Stimulated activated naive CD8-positive, alpha-beta T cell treated with anti-CD3 and anti-CD28 coated beads, Interleukin-15, amount 100 ng/mL, for 72 hours (primary cell): ENCODE measurements at regions not wholly inside any gene's neighbourhood (a gene's known extent, or its start where the extent isn't known, plus 50 kb on each side); places are given as distances from the start of the nearest gene placed in this dataset.
A peak's percentile ranks its signal among the peaks of the same experiment; 100 is the strongest.

Source experiments
- ATAC-seq: fragments of 150-1000 bp; cut with Tn5 transposase; 2 replicates; pipeline ENCODE4 v1.10.0; 2021; ENCODE audit warnings: mild to moderate bottlenecking, moderate library complexity
- DNase-seq, 2 donors: peaks; one replicate each; pipeline ENCODE4 v3.0.0; 2021 to 2022
- H3K27ac Mint-ChIP-seq, 2 donors: one replicate each; pipeline ENCODE4 v1.8.0; 2022; ENCODE audit warnings: mild to moderate bottlenecking in 2 of 2, mixed read lengths in 2 of 2, moderate library complexity in 2 of 2
- H3K27me3 Mint-ChIP-seq: one replicate; pipeline ENCODE4 v1.8.0; 2022; ENCODE audit warnings: mixed read lengths
- H3K4me1 Mint-ChIP-seq: one replicate; pipeline ENCODE4 v1.8.0; 2022; ENCODE audit warnings: mild to moderate bottlenecking, mixed read lengths
- H3K4me3 Mint-ChIP-seq, 2 donors: one replicate each; pipeline ENCODE4 v1.8.0; 2022; ENCODE audit warnings: mild to moderate bottlenecking in 2 of 2, mixed read lengths in 2 of 2, moderate library complexity in 1 of 2
- H3K9me3 Mint-ChIP-seq, 2 donors: one replicate each; pipeline ENCODE4 v1.8.0; 2022; ENCODE audit warnings: mixed read lengths in 2 of 2

- peaks cover 12 to 16% of the 10 kb centered on the region in 2 donors for H3K9me3 Mint-ChIP-seq
- DNase-seq (no peak), ATAC-seq (no peak)
- H3K4me3 Mint-ChIP-seq: no peak overlapping the region
- H3K27me3 Mint-ChIP-seq: no peaks in the 10 kb centered on the region
- no peaks in the 10 kb centered on the region for H3K4me1 Mint-ChIP-seq
- H3K27ac Mint-ChIP-seq: no peak overlapping the region
These were observed 502.1 kb downstream of the CNTN6 start for GRCh38 chr3:1594940-1595339.

GRCh38 chr3:1600206-1600605 is 498.5 kb upstream of the CNTN4 start:
- Mint-ChIP-seq H3K27me3 (no peaks in the 10 kb centered on the region), H3K4me1 (no peaks in the 10 kb centered on the region), H3K27ac (no peak overlapping the region)

GRCh38 chr3:1600700-1601418 is 497.8 kb upstream of the CNTN4 start:
- H3K4me1 Mint-ChIP-seq: no peaks in the 10 kb centered on the region
- H3K9me3 Mint-ChIP-seq: peaks cover 0 to 5% of the 10 kb centered on the region in 2 donors
- H3K4me3 Mint-ChIP-seq: no peak overlapping the region
- DNase-seq: no peak
- peak; percentile 18 for ATAC-seq
- H3K27me3 Mint-ChIP-seq: no peaks in the 10 kb centered on the region
- H3K27ac Mint-ChIP-seq: no peak overlapping the region

More at GRCh38 chr3:1600206-1600605, 498.5 kb upstream of the CNTN4 start:
- Mint-ChIP-seq H3K9me3 (peaks cover 0 to 5% of the 10 kb centered on the region in 2 donors), H3K4me3 (no peak overlapping the region)
- DNase-seq: no peak
- no peak for ATAC-seq

- Mint-ChIP-seq H3K27me3 (no peaks in the 10 kb centered on the region), H3K4me3 (no peak overlapping the region), H3K4me1 (no peaks in the 10 kb centered on the region), H3K9me3 (peaks cover 4 to 21% of the 10 kb centered on the region in 2 donors), H3K27ac (no peak overlapping the region)
- DNase-seq (no peak), ATAC-seq (no peak)
These were observed 489.2 kb upstream of the CNTN4 start for GRCh38 chr3:1609416-1609815.

GRCh38 chr3:1611824-1612223 is 486.8 kb upstream of the CNTN4 start:
- H3K27me3 Mint-ChIP-seq: no peaks in the 10 kb centered on the region
- DNase-seq (no peak), ATAC-seq (no peak)
- H3K4me3 Mint-ChIP-seq: no peak overlapping the region
- H3K9me3 Mint-ChIP-seq: peaks cover 5 to 15% of the 10 kb centered on the region in 2 donors
- H3K27ac Mint-ChIP-seq: no peak overlapping the region
- H3K4me1 Mint-ChIP-seq: no peaks in the 10 kb centered on the region

- DNase-seq: no peak
- no peak overlapping the region for H3K4me3 Mint-ChIP-seq
- no peak for ATAC-seq
These were observed 484.7 kb upstream of the CNTN4 start for GRCh38 chr3:1613962-1614361.

GRCh38 chr3:1616744-1617143 is 481.9 kb upstream of the CNTN4 start:
- Mint-ChIP-seq H3K27ac (no peak overlapping the region), H3K4me3 (no peak overlapping the region), H3K4me1 (no peaks in the 10 kb centered on the region), H3K9me3 (peaks cover 6 to 16% of the 10 kb centered on the region in 2 donors), H3K27me3 (no peaks in the 10 kb centered on the region)
- ATAC-seq (no peak), DNase-seq (no peak)

More at GRCh38 chr3:1613962-1614361, 484.7 kb upstream of the CNTN4 start:
- Mint-ChIP-seq H3K27me3 (no peaks in the 10 kb centered on the region), H3K27ac (no peak overlapping the region), H3K9me3 (peaks cover 15 to 16% of the 10 kb centered on the region in 2 donors), H3K4me1 (no peaks in the 10 kb centered on the region)

GRCh38 chr3:1623896-1624295 is 474.8 kb upstream of the CNTN4 start:
- H3K27ac Mint-ChIP-seq: no peak overlapping the region
- no peaks in the 10 kb centered on the region for H3K9me3 Mint-ChIP-seq
- H3K4me1 Mint-ChIP-seq: no peaks in the 10 kb centered on the region
- DNase-seq (no peak), ATAC-seq (no peak)
- no peaks in the 10 kb centered on the region for H3K27me3 Mint-ChIP-seq
- no peak overlapping the region for H3K4me3 Mint-ChIP-seq

- Mint-ChIP-seq H3K4me3 (no peak overlapping the region), H3K27me3 (no peaks in the 10 kb centered on the region), H3K4me1 (no peaks in the 10 kb centered on the region), H3K9me3 (peaks cover 5 to 15% of the 10 kb centered on the region in 2 donors), H3K27ac (no peak overlapping the region)
- DNase-seq: no peak
- no peak for ATAC-seq
These were observed 466.5 kb upstream of the CNTN4 start for GRCh38 chr3:1632128-1632527.

- peaks cover 0 to 6% of the 10 kb centered on the region in 2 donors for H3K9me3 Mint-ChIP-seq
- H3K4me3 Mint-ChIP-seq: no peak overlapping the region
- H3K27me3 Mint-ChIP-seq: no peaks in the 10 kb centered on the region
- ATAC-seq (no peak), DNase-seq (no peak)
- no peak overlapping the region for H3K27ac Mint-ChIP-seq
- H3K4me1 Mint-ChIP-seq: no peaks in the 10 kb centered on the region
These were observed 436.8 kb upstream of the CNTN4 start for GRCh38 chr3:1661839-1662238.

- H3K4me1 Mint-ChIP-seq: no peaks in the 10 kb centered on the region
- H3K27ac Mint-ChIP-seq: no peak overlapping the region
- H3K4me3 Mint-ChIP-seq: no peak overlapping the region
- peaks cover 0 to under 1% of the 10 kb centered on the region in 2 donors for H3K9me3 Mint-ChIP-seq
- no peak for DNase-seq
- no peaks in the 10 kb centered on the region for H3K27me3 Mint-ChIP-seq
- no peak for ATAC-seq
These were observed 434.4 kb upstream of the CNTN4 start for GRCh38 chr3:1664266-1664665.

GRCh38 chr3:1666865-1667264 is 431.8 kb upstream of the CNTN4 start:
- Mint-ChIP-seq H3K4me3 (no peak overlapping the region), H3K4me1 (no peaks in the 10 kb centered on the region)
- no peak for ATAC-seq

GRCh38 chr3:1677576-1678156 is 421.0 kb upstream of the CNTN4 start:
- DNase-seq: no peak
- H3K4me1 Mint-ChIP-seq: no peaks in the 10 kb centered on the region
- no peak for ATAC-seq
- no peak overlapping the region for H3K4me3 Mint-ChIP-seq
- no peaks in the 10 kb centered on the region for H3K27me3 Mint-ChIP-seq
- H3K9me3 Mint-ChIP-seq: peaks cover 10 to 23% of the 10 kb centered on the region in 2 donors
- no peak overlapping the region for H3K27ac Mint-ChIP-seq

More at GRCh38 chr3:1666865-1667264, 431.8 kb upstream of the CNTN4 start:
- no peaks in the 10 kb centered on the region for H3K27me3 Mint-ChIP-seq
- no peak for DNase-seq
- H3K27ac Mint-ChIP-seq: no peak overlapping the region
- no peaks in the 10 kb centered on the region for H3K9me3 Mint-ChIP-seq

- peaks cover 0 to 14% of the 10 kb centered on the region in 2 donors for H3K9me3 Mint-ChIP-seq
- DNase-seq (no peak), ATAC-seq (no peak)
- no peaks in the 10 kb centered on the region for H3K27me3 Mint-ChIP-seq
- no peak overlapping the region for H3K27ac Mint-ChIP-seq
- no peaks in the 10 kb centered on the region for H3K4me1 Mint-ChIP-seq
- no peak overlapping the region for H3K4me3 Mint-ChIP-seq
These were observed 406.2 kb upstream of the CNTN4 start for GRCh38 chr3:1692428-1692827.

GRCh38 chr3:1693145-1693544 is 405.5 kb upstream of the CNTN4 start:
- DNase-seq (no peak), ATAC-seq (no peak)
- Mint-ChIP-seq H3K27me3 (no peaks in the 10 kb centered on the region), H3K4me3 (no peak overlapping the region), H3K27ac (no peak overlapping the region), H3K9me3 (peaks cover 0 to 14% of the 10 kb centered on the region in 2 donors), H3K4me1 (no peaks in the 10 kb centered on the region)

GRCh38 chr3:1696669-1697275 is 401.9 kb upstream of the CNTN4 start:
- H3K4me3 Mint-ChIP-seq: no peak overlapping the region
- ATAC-seq (no peak), DNase-seq (no peak)
- H3K9me3 Mint-ChIP-seq: peaks cover 0 to 7% of the 10 kb centered on the region in 2 donors
- no peak overlapping the region for H3K27ac Mint-ChIP-seq
- no peaks in the 10 kb centered on the region for H3K4me1 Mint-ChIP-seq
- H3K27me3 Mint-ChIP-seq: no peaks in the 10 kb centered on the region
